ENCODE measurements at regions not wholly inside any gene's neighbourhood (a gene's known extent, or its start where the extent isn't known, plus 50 kb on each side); places are given as distances from the start of the nearest gene placed in this dataset.

GRCh38 chr9:94033383-94033782, 50.9 kb upstream of the PTPDC1 start:
- WGBS (ENCODE audit: low lambda C conversion rate, missing lambda C conversion rate) = 96% methylated on average over 3 of the region's 3 CpGs
- H3K27ac ChIP-seq = no peak overlapping the region
- H3K4me1 ChIP-seq (ENCODE audit: insufficient read depth) = no peaks in the 10 kb centered on the region
- peaks cover 8% of the 10 kb centered on the region for H3K79me2 ChIP-seq
- no peaks in the 10 kb centered on the region for H4K20me1 ChIP-seq (ENCODE audit: insufficient read depth, poor library complexity, severe bottlenecking)
- no peaks in the 10 kb centered on the region for H3K36me3 ChIP-seq (replicated peaks; ENCODE audit: insufficient read depth, low read depth)
- no peaks in the 10 kb centered on the region for H3K9me3 ChIP-seq (ENCODE audit: low read depth)
- H3K9me2 ChIP-seq (replicated peaks; ENCODE audit: insufficient read depth) = no peaks in the 10 kb centered on the region
- H3K4me3 ChIP-seq = no peak overlapping the region
- H3K4me2 ChIP-seq = no peak overlapping the region
- no peak for TF ChIP-seq EZH2phosphoT487 (IDR thresholded peaks at IDR 0.05; ENCODE audit: low read depth, severe bottlenecking, unreplicated experiment)
- TF ChIP-seq, protein P1, sequence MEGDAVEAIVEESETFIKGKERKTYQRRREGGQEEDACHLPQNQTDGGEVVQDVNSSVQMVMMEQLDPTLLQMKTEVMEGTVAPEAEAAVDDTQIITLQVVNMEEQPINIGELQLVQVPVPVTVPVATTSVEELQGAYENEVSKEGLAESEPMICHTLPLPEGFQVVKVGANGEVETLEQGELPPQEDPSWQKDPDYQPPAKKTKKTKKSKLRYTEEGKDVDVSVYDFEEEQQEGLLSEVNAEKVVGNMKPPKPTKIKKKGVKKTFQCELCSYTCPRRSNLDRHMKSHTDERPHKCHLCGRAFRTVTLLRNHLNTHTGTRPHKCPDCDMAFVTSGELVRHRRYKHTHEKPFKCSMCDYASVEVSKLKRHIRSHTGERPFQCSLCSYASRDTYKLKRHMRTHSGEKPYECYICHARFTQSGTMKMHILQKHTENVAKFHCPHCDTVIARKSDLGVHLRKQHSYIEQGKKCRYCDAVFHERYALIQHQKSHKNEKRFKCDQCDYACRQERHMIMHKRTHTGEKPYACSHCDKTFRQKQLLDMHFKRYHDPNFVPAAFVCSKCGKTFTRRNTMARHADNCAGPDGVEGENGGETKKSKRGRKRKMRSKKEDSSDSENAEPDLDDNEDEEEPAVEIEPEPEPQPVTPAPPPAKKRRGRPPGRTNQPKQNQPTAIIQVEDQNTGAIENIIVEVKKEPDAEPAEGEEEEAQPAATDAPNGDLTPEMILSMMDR (IDR thresholded peaks at IDR 0.05; ENCODE audit: poor library complexity) = no peak
- TF ChIP-seq EZH2 (IDR thresholded peaks at IDR 0.05; ENCODE audit: borderline replicate concordance) = no peak
- H2AFZ ChIP-seq = no peak overlapping the region
- DNase-seq (ENCODE audit: low spot score) = no peak
- H3K27me3 ChIP-seq = no peaks in the 10 kb centered on the region

DNA sequence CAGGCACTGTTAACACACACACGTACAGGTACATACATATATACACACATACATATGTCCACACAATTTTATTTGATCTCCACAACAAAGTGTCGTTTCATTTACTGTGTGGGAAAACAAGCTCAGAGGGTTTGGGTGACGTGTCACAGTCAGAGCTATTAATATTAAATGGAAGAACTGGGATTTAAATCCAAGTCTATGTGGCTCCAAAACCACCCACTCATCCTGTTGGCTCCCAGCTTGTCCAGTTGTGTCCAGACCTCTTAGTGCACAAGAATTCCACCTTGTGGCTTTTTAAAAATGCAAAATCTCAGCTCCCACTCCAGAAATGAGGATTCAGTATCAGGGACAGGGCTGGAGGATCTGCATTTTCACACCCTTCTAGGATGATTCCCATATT, 52.3 kb upstream of the PTPDC1 start:
- H3K36me3 ChIP-seq (replicated peaks; ENCODE audit: insufficient read depth, low read depth) = no peaks in the 10 kb centered on the region
- 83% methylated on average over 3 of the region's 3 CpGs for WGBS (ENCODE audit: low lambda C conversion rate, missing lambda C conversion rate)
- no peaks in the 10 kb centered on the region for H3K4me1 ChIP-seq (ENCODE audit: insufficient read depth)
- H3K79me2 ChIP-seq = peaks cover 8% of the 10 kb centered on the region
- H3K4me3 ChIP-seq = no peak overlapping the region
- TF ChIP-seq, protein P1 (IDR thresholded peaks at IDR 0.05; ENCODE audit: poor library complexity) = no peak
- TF ChIP-seq EZH2phosphoT487 (IDR thresholded peaks at IDR 0.05; ENCODE audit: low read depth, severe bottlenecking, unreplicated experiment) = no peak
- no peak for TF ChIP-seq EZH2 (IDR thresholded peaks at IDR 0.05; ENCODE audit: borderline replicate concordance)
- H4K20me1 ChIP-seq (ENCODE audit: insufficient read depth, poor library complexity, severe bottlenecking) = no peaks in the 10 kb centered on the region
- H3K27ac ChIP-seq = no peak overlapping the region
- H3K4me2 ChIP-seq = peak overlapping the region; percentile 82
- H2AFZ ChIP-seq = no peak overlapping the region
- H3K9me2 ChIP-seq (replicated peaks; ENCODE audit: insufficient read depth) = no peaks in the 10 kb centered on the region
- H3K27me3 ChIP-seq = no peaks in the 10 kb centered on the region
- DNase-seq (ENCODE audit: low spot score) = no peak
- no peaks in the 10 kb centered on the region for H3K9me3 ChIP-seq (ENCODE audit: low read depth)

- Histone ChIP-seq H2AFZ (peak overlapping the region; percentile 95), H3K9me3 (ENCODE audit: low read depth) (no peaks in the 10 kb centered on the region), H3K27me3 (no peaks in the 10 kb centered on the region), H3K79me2 (peaks cover 8% of the 10 kb centered on the region), H3K9me2 (replicated peaks; ENCODE audit: insufficient read depth) (no peaks in the 10 kb centered on the region), H3K4me2 (peak overlapping the region; percentile 82), H3K4me3 (peak overlapping the region; percentile 66), H4K20me1 (ENCODE audit: insufficient read depth, poor library complexity, severe bottlenecking) (no peaks in the 10 kb centered on the region), H3K36me3 (replicated peaks; ENCODE audit: insufficient read depth, low read depth) (no peaks in the 10 kb centered on the region), H3K27ac (no peak overlapping the region), H3K4me1 (ENCODE audit: insufficient read depth) (no peaks in the 10 kb centered on the region)
- TF ChIP-seq, protein P1 (IDR thresholded peaks at IDR 0.05; ENCODE audit: poor library complexity) = no peak
- TF ChIP-seq EZH2phosphoT487 (IDR thresholded peaks at IDR 0.05; ENCODE audit: low read depth, severe bottlenecking, unreplicated experiment) = no peak
- no peak for TF ChIP-seq EZH2 (IDR thresholded peaks at IDR 0.05; ENCODE audit: borderline replicate concordance)
- 82% methylated on average over 8 of the region's 8 CpGs for WGBS (ENCODE audit: low lambda C conversion rate, missing lambda C conversion rate)
- no peak for DNase-seq (ENCODE audit: low spot score)
Observed at GRCh38 chr9:94031380-94031779, 52.9 kb upstream of the PTPDC1 start.

Data from hepatocyte (in vitro differentiated cells).